HepG2 (cell line): ENCODE measurements at regions not wholly inside any gene's neighbourhood (a gene's known extent, or its start where the extent isn't known, plus 50 kb on each side); places are given as distances from the start of the nearest gene placed in this dataset.

Source experiments
- ATAC-seq: fragments of 200-7000 bp; cut with Tn5 transposase; 3 replicates; pipeline ENCODE4 v1.9.1; 2020; ENCODE audit warnings: mild to moderate bottlenecking, moderate library complexity
- BruUV-seq: library from RNA; stranded (reverse); fragments of 400-500 nt; replicated peaks from 2 replicates; lab custom pipeline; 2021; lab: Mats Ljungman, UMichigan
- CTCF ChIA-PET: fragments of 300-600 bp; formaldehyde crosslinking; extraction: SDS; loops from one replicate; lab custom pipeline; 2021; ENCODE audit warnings: low total read pairs, inconsistent platforms, low intra/inter-chr PET ratio; lab: Yijun Ruan, JAX
- POLR2A ChIA-PET: fragments of 350-600 bp; sonication (Branson Sonifier 250); formaldehyde crosslinking; loops from one replicate; lab custom pipeline; 2020; ENCODE audit warnings: antibody characterized with exemption, inconsistent platforms; lab: Yijun Ruan, JAX
- DNase-seq: peaks from one replicate; pipeline ENCODE4 v3.0.0-alpha.2; 2015; ENCODE audit warnings: low spot score
- FAIRE-seq: peaks from 3 replicates; lab custom pipeline; 2011; peaks lifted over from hg19 to GRCh38; lab: Jason Lieb, UNC
- H2AFZ ChIP-seq: one replicate; pipeline ENCODE4 v1.6.1; 2011; ENCODE audit warnings: low read length, inconsistent platforms
- H3K27ac ChIP-seq: fragments of 300-600 bp; 3 replicates; pipeline ENCODE4 v1.8.0; 2011; ENCODE audit warnings: mixed run types, mild to moderate bottlenecking, mixed read lengths, low read length, inconsistent platforms; ENCODE audit not compliant: insufficient read depth; ENCODE audit errors: extremely low read length
- H3K27me3 ChIP-seq, 2 experiments: fragments of 200-600 bp in 1 of 2; 2 replicates in 1 of 2; 3 replicates in 1 of 2; pipeline versions ENCODE4 v1.6.0 to v1.8.0; 2011; ENCODE audit warnings: low read length in 2 of 2, mild to moderate bottlenecking in 2 of 2, moderate library complexity in 2 of 2, inconsistent platforms in 1 of 2; ENCODE audit not compliant: insufficient read depth in 2 of 2, control insufficient read depth in 1 of 2
- H3K36me3 ChIP-seq, 2 experiments: fragments of 200-600 bp in 1 of 2; replicated peaks in 1 of 2; 2 replicates in 1 of 2; 3 replicates in 1 of 2; pipeline versions ENCODE4 v1.5.1 to v1.8.0; 2011; ENCODE audit warnings: low read length in 2 of 2, inconsistent platforms in 1 of 2; ENCODE audit not compliant: insufficient read depth in 2 of 2, control insufficient read depth in 1 of 2
- H3K4me1 ChIP-seq: 2 replicates; pipeline ENCODE4 v1.5.1; 2012; ENCODE audit warnings: low read length, inconsistent platforms; ENCODE audit not compliant: insufficient read depth
- H3K4me2 ChIP-seq: 2 replicates; pipeline ENCODE4 v1.6.0; 2011; ENCODE audit warnings: low read depth, low read length, inconsistent platforms
- H3K4me3 ChIP-seq, 3 experiments: fragments of 200-600 bp in 1 of 3; sonication (generic), shearing (Covaris generic) in 1 of 3; replicated peaks in 1 of 3; 2 replicates each; pipeline ENCODE4 v1.5.1; 2011 to 2016; ENCODE audit warnings: low read length in 3 of 3, inconsistent platforms in 2 of 3, low read depth in 2 of 3, mild to moderate bottlenecking in 2 of 3, control low read depth in 1 of 3, mixed read lengths in 1 of 3; ENCODE audit not compliant: insufficient read depth in 1 of 3
- H3K79me2 ChIP-seq: one replicate; pipeline ENCODE4 v1.6.1; 2011; ENCODE audit warnings: low read length, inconsistent platforms; ENCODE audit not compliant: insufficient read depth
- H3K9ac ChIP-seq: 2 replicates; pipeline ENCODE4 v1.6.0; 2011; ENCODE audit warnings: mild to moderate bottlenecking, low read depth, low read length, inconsistent platforms; ENCODE audit not compliant: insufficient read depth
- H3K9me3 ChIP-seq: 2 replicates; pipeline ENCODE4 v1.5.1; 2012; ENCODE audit warnings: mild to moderate bottlenecking, low read length
- H4K20me1 ChIP-seq: 2 replicates; pipeline ENCODE4 v1.6.0; 2011; ENCODE audit warnings: inconsistent platforms, mild to moderate bottlenecking, low read length, moderate library complexity; ENCODE audit not compliant: insufficient read depth
- CCDC6 ChIP-seq: sonication (generic); formaldehyde crosslinking; IDR thresholded peaks from 2 replicates; pipeline ENCODE4 v1.8.1; 2022; ENCODE audit warnings: mild to moderate bottlenecking, missing genetic modification reagents, moderate library complexity
- E2F5 ChIP-seq: sonication (generic); formaldehyde crosslinking; conservative IDR thresholded peaks from 2 replicates; pipeline ENCODE4 v1.4.0; 2020; ENCODE audit warnings: missing genetic modification reagents
- ELK4 ChIP-seq: sonication (generic); formaldehyde crosslinking; IDR thresholded peaks from 2 replicates; pipeline ENCODE4 v1.9.0; 2021; ENCODE audit warnings: missing genetic modification reagents, borderline replicate concordance
- HNRNPLL ChIP-seq: fragments of 200-400 bp; formaldehyde crosslinking; IDR thresholded peaks from 2 replicates; pipeline ENCODE4 v1.6.1; 2017; ENCODE audit warnings: mild to moderate bottlenecking, low read depth, low read length; ENCODE audit not compliant: poor library complexity, severe bottlenecking
- HOXA3 ChIP-seq: sonication (generic); formaldehyde crosslinking; IDR thresholded peaks from 2 replicates; pipeline ENCODE4 v1.5.0; 2020; ENCODE audit warnings: missing genetic modification reagents
- MLLT10 ChIP-seq: sonication (generic); formaldehyde crosslinking; IDR thresholded peaks from 2 replicates; pipeline ENCODE4 v1.4.0; 2020; ENCODE audit warnings: missing genetic modification reagents
- PBX2 ChIP-seq: IDR thresholded peaks from 2 replicates; pipeline ENCODE4 v1.6.1; 2016; ENCODE audit warnings: control low read depth
- PHF5A ChIP-seq: IDR thresholded peaks from one replicate; pipeline ENCODE4 v1.6.1; 2018; ENCODE audit warnings: low read depth, missing genetic modification reagents; ENCODE audit not compliant: unreplicated experiment
- RFX5 ChIP-seq: IDR thresholded peaks from 2 replicates; pipeline ENCODE4 v1.6.1; 2011; ENCODE audit warnings: low read depth, low read length, improper control_type of control experiment
- SMAD9 ChIP-seq: sonication (generic); formaldehyde crosslinking; IDR thresholded peaks from 2 replicates; pipeline ENCODE4 v1.5.1; 2020; ENCODE audit warnings: mild to moderate bottlenecking, missing genetic modification reagents
- SYNCRIP ChIP-seq: fragments of 200-400 bp; formaldehyde crosslinking; IDR thresholded peaks from 2 replicates; pipeline ENCODE4 v1.6.1; 2018; ENCODE audit warnings: mild to moderate bottlenecking, low read depth, low read length; ENCODE audit not compliant: insufficient read depth
- THRA ChIP-seq: sonication (generic); formaldehyde crosslinking; IDR thresholded peaks from 2 replicates; pipeline ENCODE4 v1.4.0; 2020; ENCODE audit warnings: missing genetic modification reagents, borderline replicate concordance
- ZBTB37 ChIP-seq: sonication (generic); formaldehyde crosslinking; IDR thresholded peaks from 2 replicates; pipeline ENCODE4 v1.4.0; 2020; ENCODE audit warnings: mild to moderate bottlenecking, missing genetic modification reagents
- ZC3H4 ChIP-seq: sonication (generic); formaldehyde crosslinking; IDR thresholded peaks from 2 replicates; pipeline ENCODE4 v1.4.0; 2020; ENCODE audit warnings: missing genetic modification reagents, borderline replicate concordance
- ZNF326 ChIP-seq: sonication (generic); formaldehyde crosslinking; IDR thresholded peaks from 2 replicates; pipeline ENCODE4 v1.4.0; 2020; ENCODE audit warnings: missing genetic modification reagents, borderline replicate concordance
- ZNF562 ChIP-seq: sonication (generic); formaldehyde crosslinking; IDR thresholded peaks from 2 replicates; pipeline ENCODE4 v1.8.0; 2022; ENCODE audit warnings: missing genetic modification reagents, borderline replicate concordance
- WGBS: methylation state at CpG from one replicate; pipeline ENCODE4 v1.1.6; 2017; ENCODE audit warnings: low lambda C conversion rate; 5-methylcytosine and 5-hydroxymethylcytosine counted together
- in situ Hi-C: cut with HindIII; loops from 2 replicates; pipeline ENCODE4 v1.10.0; 2017; ENCODE audit warnings: low pct_unique_long_range_greater_than_20kb; ENCODE audit not compliant: extremely low pct_ligation_motif_present
- intact Hi-C: fragments of 100-400 bp; cut with micrococcal nuclease; formaldehyde crosslinking; loops from one replicate; pipeline ENCODE4 v1.10.0; 2022; ENCODE audit not compliant: unreplicated experiment

GRCh38 chr5:73307645-73308355 is 134.8 kb downstream of the TMEM174 start:
- in situ Hi-C loops, result no loop called here
- 7% methylated on average over 4 of the region's 4 CpGs for WGBS

More at GRCh38 chr5:73307645-73308355, 134.8 kb downstream of the TMEM174 start:
- H3K36me3 ChIP-seq, result no peaks in the 10 kb centered on the region
- no peaks in the 10 kb centered on the region for H3K79me2 ChIP-seq
- H3K4me2 ChIP-seq, result no peak overlapping the region
- no peaks in the 10 kb centered on the region for H4K20me1 ChIP-seq
- POLR2A ChIA-PET, result no interaction called here
- no peak overlapping the region for H3K9ac ChIP-seq
- TF ChIP-seq PHF5A, result no peak
- no peak for TF ChIP-seq E2F5 (CRISPR knock-in tag)
- TF ChIP-seq MLLT10, result no peak
- TF ChIP-seq ZC3H4 (CRISPR knock-in tag), result no peak
- no peak for TF ChIP-seq ELK4 (CRISPR knock-in tag)
- no peak for TF ChIP-seq ZNF562 (CRISPR knock-in tag)
- no peak for TF ChIP-seq ZBTB37 (CRISPR knock-in tag)
- no peak for TF ChIP-seq CCDC6 (CRISPR knock-in tag)
- no peak for TF ChIP-seq HOXA3
- no peak for TF ChIP-seq PBX2 (CRISPR knock-in tag)
- TF ChIP-seq ZNF326 (CRISPR knock-in tag), result no peak
- no peak for TF ChIP-seq SYNCRIP
- no peak for TF ChIP-seq THRA (CRISPR knock-in tag)
- no peak for TF ChIP-seq HNRNPLL
- TF ChIP-seq SMAD9, result no peak
- TF ChIP-seq RFX5, result no peak
- intact Hi-C loops, result no loop called here
- ATAC-seq, result no peak
- H3K27me3 ChIP-seq, result peaks cover 9 to 52% of the 10 kb centered on the region in 2 experiments; a peak in 4 of 5 replicates
- DNase-seq, result no peak
- no peak for FAIRE-seq
- no peaks in the 10 kb centered on the region for H3K4me1 ChIP-seq
- H2AFZ ChIP-seq, result no peak overlapping the region
- no peak overlapping the region for H3K27ac ChIP-seq
- BruUV-seq, result no TSS peak
- H3K4me3 ChIP-seq, result no peak overlapping the region
- CTCF ChIA-PET, result no interaction called here
- no peaks in the 10 kb centered on the region for H3K9me3 ChIP-seq
